GM18505 (cell line): ENCODE measurements at regions not wholly inside any gene's neighbourhood (a gene's known extent, or its start where the extent isn't known, plus 50 kb on each side); places are given as distances from the start of the nearest gene placed in this dataset.
"Not testable (repeated sequence)": the region's sequence is repeated elsewhere in the genome, so short reads cannot be mapped to it uniquely, and the experiment has no call there.

ENCODE experiments used
- ATAC-seq: cut with Tn5 transposase; IDR thresholded peaks from one replicate; pipeline ENCODE4 v1.9.1; 2021; ENCODE audit not compliant: unreplicated experiment
- POLR2A ChIP-seq: IDR thresholded peaks from 4 replicates; pipeline ENCODE4 v1.6.1; 2011; ENCODE audit warnings: borderline replicate concordance; ENCODE audit not compliant: insufficient read depth, insufficient read length; ENCODE audit errors: extremely low read depth

- no peak for ATAC-seq
- no peak for TF ChIP-seq POLR2A
Observed at GRCh38 chr4:54587107-54587891, 70.5 kb upstream of the KIT start.

GRCh38 chr4:54588404-54588803, 69.4 kb upstream of the KIT start:
- no peak for TF ChIP-seq POLR2A
- no peak for ATAC-seq

GRCh38 chr4:54589586-54589985, 68.2 kb upstream of the KIT start:
- TF ChIP-seq POLR2A, result no peak

GRCh38 chr4:54593795-54594322, 63.9 kb upstream of the KIT start:
- TF ChIP-seq POLR2A, result no peak
- no peak for ATAC-seq

More at GRCh38 chr4:54589586-54589985, 68.2 kb upstream of the KIT start:
- no peak for ATAC-seq

GRCh38 chr4:54596201-54596600, 61.6 kb upstream of the KIT start:
- no peak for ATAC-seq
- TF ChIP-seq POLR2A, result no peak

GRCh38 chr4:54597678-54598077, 60.1 kb upstream of the KIT start:
- not testable (repeated sequence) for ATAC-seq

GRCh38 chr4:54602175-54602574, 55.6 kb upstream of the KIT start:
- ATAC-seq, result not testable (repeated sequence)

GRCh38 chr4:54607067-54607466, 50.7 kb upstream of the KIT start:
- ATAC-seq, result no peak
- no peak for TF ChIP-seq POLR2A

- no peak for TF ChIP-seq POLR2A
- ATAC-seq, result no peak
Observed at GRCh38 chr4:54607521-54607920, 50.2 kb upstream of the KIT start.
